ENCODE measurements at regions not wholly inside any gene's neighbourhood (a gene's known extent, or its start where the extent isn't known, plus 50 kb on each side); places are given as distances from the start of the nearest gene placed in this dataset.

DNA sequence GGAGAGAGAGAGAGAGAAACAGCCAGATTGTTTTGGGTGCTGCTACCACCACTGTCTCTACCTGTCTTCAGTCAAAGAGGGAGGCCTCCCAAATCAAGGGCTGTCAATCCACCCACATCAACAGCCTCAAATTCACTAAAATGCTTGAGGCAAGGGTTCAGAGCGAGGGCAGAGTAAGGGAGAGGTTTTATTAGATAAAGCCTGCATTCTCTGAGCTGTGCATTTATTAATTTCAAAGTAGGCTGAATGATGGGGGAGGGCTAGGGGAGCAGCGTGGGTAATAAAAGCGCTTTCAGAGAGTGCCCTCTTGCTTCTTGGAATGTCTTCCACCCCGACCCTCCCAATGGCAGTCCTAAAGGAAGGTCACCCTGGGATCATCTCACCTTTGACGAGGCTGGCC is 636.5 kb upstream of the TBX3 start:
- ATAC-seq (ENCODE audit: insufficient number of reproducible peaks, low FRiP score, low read depth), result no peak
- Histone ChIP-seq H3K9me3 (no peaks in the 10 kb centered on the region), H3K27me3 (replicated peaks; ENCODE audit: insufficient read depth) (no peaks in the 10 kb centered on the region), H3K4me3 (no peak overlapping the region), H3K27ac (no peak overlapping the region), H3K4me1 (ENCODE audit: control insufficient read depth in 1 of 2, low read depth in 2 of 2) (peaks cover 7 to 28% of the 10 kb centered on the region in 2 donors), H3K36me3 (no peaks in the 10 kb centered on the region)
- DNase-seq (ENCODE audit: low spot score), result no peak
- TF ChIP-seq, protein P1, sequence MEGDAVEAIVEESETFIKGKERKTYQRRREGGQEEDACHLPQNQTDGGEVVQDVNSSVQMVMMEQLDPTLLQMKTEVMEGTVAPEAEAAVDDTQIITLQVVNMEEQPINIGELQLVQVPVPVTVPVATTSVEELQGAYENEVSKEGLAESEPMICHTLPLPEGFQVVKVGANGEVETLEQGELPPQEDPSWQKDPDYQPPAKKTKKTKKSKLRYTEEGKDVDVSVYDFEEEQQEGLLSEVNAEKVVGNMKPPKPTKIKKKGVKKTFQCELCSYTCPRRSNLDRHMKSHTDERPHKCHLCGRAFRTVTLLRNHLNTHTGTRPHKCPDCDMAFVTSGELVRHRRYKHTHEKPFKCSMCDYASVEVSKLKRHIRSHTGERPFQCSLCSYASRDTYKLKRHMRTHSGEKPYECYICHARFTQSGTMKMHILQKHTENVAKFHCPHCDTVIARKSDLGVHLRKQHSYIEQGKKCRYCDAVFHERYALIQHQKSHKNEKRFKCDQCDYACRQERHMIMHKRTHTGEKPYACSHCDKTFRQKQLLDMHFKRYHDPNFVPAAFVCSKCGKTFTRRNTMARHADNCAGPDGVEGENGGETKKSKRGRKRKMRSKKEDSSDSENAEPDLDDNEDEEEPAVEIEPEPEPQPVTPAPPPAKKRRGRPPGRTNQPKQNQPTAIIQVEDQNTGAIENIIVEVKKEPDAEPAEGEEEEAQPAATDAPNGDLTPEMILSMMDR (IDR thresholded peaks at IDR 0.05), result no peak

DNA sequence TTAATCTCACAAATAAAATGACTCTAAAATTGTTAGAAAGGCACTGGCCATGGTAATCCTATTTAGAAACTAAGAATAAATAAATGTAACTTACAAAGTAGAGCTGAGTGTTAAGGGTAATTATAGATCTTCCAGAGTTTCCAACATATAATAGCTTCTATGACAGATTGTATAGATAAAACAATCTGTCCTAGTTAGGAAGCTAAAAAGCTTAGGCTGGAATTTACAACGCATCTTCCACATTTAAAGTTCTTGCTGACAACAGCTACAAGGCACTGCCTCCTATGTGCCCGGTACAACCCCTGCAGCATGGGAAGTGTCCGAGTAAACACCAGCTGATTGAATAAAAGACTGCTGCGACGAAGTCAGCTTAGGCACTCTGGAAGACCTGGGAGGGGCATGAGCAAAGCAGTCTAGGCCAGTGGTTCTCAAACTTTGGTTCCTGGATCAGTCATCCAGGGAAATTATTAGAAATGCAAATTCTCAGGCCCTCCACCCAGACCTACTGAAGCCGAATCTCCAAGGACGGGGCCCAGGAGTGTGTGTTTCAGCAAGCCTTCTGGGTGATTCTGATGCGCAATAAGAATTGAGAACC is 635.6 kb upstream of the TBX3 start:
- Histone ChIP-seq H3K4me3 (no peak overlapping the region), H3K36me3 (no peaks in the 10 kb centered on the region), H3K4me1 (ENCODE audit: control insufficient read depth in 1 of 2, low read depth in 2 of 2) (peaks cover 3 to 21% of the 10 kb centered on the region in 2 donors), H3K27ac (no peak overlapping the region), H3K27me3 (replicated peaks; ENCODE audit: insufficient read depth) (no peaks in the 10 kb centered on the region), H3K9me3 (no peaks in the 10 kb centered on the region)
- TF ChIP-seq, protein P1 (IDR thresholded peaks at IDR 0.05), result no peak
- ATAC-seq (ENCODE audit: insufficient number of reproducible peaks, low FRiP score, low read depth), result no peak
- no peak for DNase-seq (ENCODE audit: low spot score)

DNA sequence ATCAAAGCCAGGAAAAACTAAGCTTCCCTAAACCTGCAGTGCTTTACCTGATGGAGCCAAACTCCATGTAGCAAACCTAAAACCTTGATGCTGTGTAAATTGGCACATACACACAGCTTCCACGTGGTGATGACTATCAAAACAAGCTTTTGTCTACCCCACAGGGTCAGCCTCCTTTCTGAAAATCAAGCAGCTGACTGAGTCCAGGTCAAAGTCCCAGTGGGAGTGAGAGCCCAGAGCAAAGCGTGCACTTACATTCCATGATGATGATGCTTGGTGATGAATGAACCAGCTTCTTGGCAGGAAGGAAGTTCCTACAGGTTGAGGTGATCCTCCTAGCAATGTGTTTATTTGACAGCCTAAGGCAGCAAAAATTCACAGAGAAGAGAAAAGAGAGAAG is 630.0 kb upstream of the TBX3 start:
- Histone ChIP-seq H3K9me3 (no peaks in the 10 kb centered on the region), H3K4me3 (no peak overlapping the region), H3K36me3 (no peaks in the 10 kb centered on the region), H3K27ac (no peak overlapping the region), H3K27me3 (replicated peaks; ENCODE audit: insufficient read depth) (no peaks in the 10 kb centered on the region), H3K4me1 (ENCODE audit: control insufficient read depth in 1 of 2, low read depth in 2 of 2) (no peaks in the 10 kb centered on the region)
- no peak for ATAC-seq (ENCODE audit: insufficient number of reproducible peaks, low FRiP score, low read depth)
- TF ChIP-seq, protein P1 (IDR thresholded peaks at IDR 0.05), result no peak
- DNase-seq (ENCODE audit: low spot score), result no peak

DNA sequence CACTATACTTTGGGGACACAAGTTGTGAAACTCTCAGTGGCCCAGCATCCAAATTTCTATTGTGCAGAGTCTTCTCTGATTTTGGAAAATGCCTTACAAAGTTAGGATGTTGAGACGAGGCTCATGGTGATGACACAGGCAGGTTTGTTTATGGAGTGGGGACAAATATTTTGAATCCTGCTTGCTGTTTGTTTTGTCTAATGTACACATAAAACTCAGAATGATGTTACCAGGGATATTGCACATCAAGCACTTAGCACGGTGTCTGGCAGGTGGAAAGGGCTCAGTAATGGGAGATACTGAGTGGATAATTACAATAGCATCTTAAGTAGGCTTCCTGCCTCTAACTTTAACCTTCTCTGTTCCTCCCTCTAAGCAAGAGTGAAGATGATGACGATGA is 628.9 kb upstream of the TBX3 start:
- Histone ChIP-seq H3K4me3 (no peak overlapping the region), H3K36me3 (no peaks in the 10 kb centered on the region), H3K4me1 (ENCODE audit: control insufficient read depth in 1 of 2, low read depth in 2 of 2) (no peaks in the 10 kb centered on the region), H3K27me3 (replicated peaks; ENCODE audit: insufficient read depth) (no peaks in the 10 kb centered on the region), H3K9me3 (no peaks in the 10 kb centered on the region), H3K27ac (no peak overlapping the region)
- TF ChIP-seq, protein P1 (IDR thresholded peaks at IDR 0.05), result no peak
- ATAC-seq (ENCODE audit: insufficient number of reproducible peaks, low FRiP score, low read depth) (no peak), DNase-seq (ENCODE audit: low spot score) (no peak)

DNA sequence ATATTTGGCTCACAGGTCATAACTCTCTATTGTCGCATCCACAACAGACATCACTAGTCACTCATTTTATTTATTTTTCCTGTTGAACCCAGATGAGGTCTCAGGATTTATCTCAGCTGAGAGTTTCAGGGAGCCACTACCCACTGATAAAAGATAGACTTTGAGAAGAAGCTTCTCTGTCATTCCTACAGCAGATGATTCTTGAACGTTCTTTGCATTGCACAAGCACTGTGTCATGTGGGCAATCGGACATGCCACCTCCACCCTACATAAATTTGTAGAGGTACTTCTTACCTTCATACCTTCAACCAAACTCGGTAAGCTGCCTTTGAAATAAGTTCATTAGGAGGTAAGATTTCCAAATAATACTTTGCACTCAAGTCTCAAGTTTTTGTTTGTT is 627.9 kb upstream of the TBX3 start:
- no peak for DNase-seq (ENCODE audit: low spot score)
- no peak for ATAC-seq (ENCODE audit: insufficient number of reproducible peaks, low FRiP score, low read depth)
- Histone ChIP-seq H3K4me1 (ENCODE audit: control insufficient read depth in 1 of 2, low read depth in 2 of 2) (no peaks in the 10 kb centered on the region), H3K9me3 (no peaks in the 10 kb centered on the region), H3K4me3 (no peak overlapping the region), H3K36me3 (no peaks in the 10 kb centered on the region), H3K27ac (no peak overlapping the region), H3K27me3 (replicated peaks; ENCODE audit: insufficient read depth) (no peaks in the 10 kb centered on the region)
- TF ChIP-seq, protein P1 (IDR thresholded peaks at IDR 0.05), result no peak

All from thoracic aorta (tissue), 2 donors.